Posterior cingulate gyrus (tissue), 11 donors: ENCODE measurements at regions not wholly inside any gene's neighbourhood (a gene's known extent, or its start where the extent isn't known, plus 50 kb on each side); places are given as distances from the start of the nearest gene placed in this dataset.

ENCODE experiments used
- DNase-seq, 10 donors: peaks; one replicate each; pipeline versions ENCODE4 v3.0.0 to v3.0.0-alpha.2; 2020 to 2021; ENCODE audit warnings: mixed read lengths in 3 of 10
- intact Hi-C: fragments of 100-400 bp; cut with DNase I; formaldehyde crosslinking; loops from one replicate; pipeline ENCODE4 v1.15.1; 2023

- intact Hi-C loops = no loop called here
- no peak for DNase-seq
These were observed 159.6 kb downstream of the MFSD1 start for GRCh38 chr3:158961471-158961870.

GRCh38 chr3:158961911-158962310, 160.1 kb downstream of the MFSD1 start:
- intact Hi-C loops = no loop called here
- DNase-seq = no peak

- intact Hi-C loops = no loop called here
- DNase-seq = no peak
These were observed 168.2 kb downstream of the MFSD1 start for GRCh38 chr3:158970006-158970405.

- intact Hi-C loops = no loop called here
- DNase-seq = no peak
These were observed 173.1 kb downstream of the MFSD1 start for GRCh38 chr3:158974904-158975303.

- DNase-seq = peak in 1 of 10 donors; percentile 40
- intact Hi-C loops = no loop called here
These were observed 175.1 kb downstream of the MFSD1 start for GRCh38 chr3:158976966-158977365.

GRCh38 chr3:158977497-158977896, 175.6 kb downstream of the MFSD1 start:
- DNase-seq = no peak
- intact Hi-C loops = no loop called here

GRCh38 chr3:158983216-158984099, 181.6 kb downstream of the MFSD1 start:
- no peak for DNase-seq
- intact Hi-C loops = no loop called here

- peak in 1 of 10 donors; percentile 48 for DNase-seq
- intact Hi-C loops = no loop called here
These were observed 189.4 kb downstream of the MFSD1 start for GRCh38 chr3:158991146-158991705.

GRCh38 chr3:158992463-158992862, 190.6 kb downstream of the MFSD1 start:
- intact Hi-C loops = no loop called here
- no peak for DNase-seq

- no peak for DNase-seq
- intact Hi-C loops = no loop called here
These were observed 192.5 kb downstream of the MFSD1 start for GRCh38 chr3:158994386-158994785.

GRCh38 chr3:159001711-159002110, 199.9 kb downstream of the MFSD1 start:
- intact Hi-C loops = no loop called here
- no peak for DNase-seq

- no peak for DNase-seq
- intact Hi-C loops = no loop called here
These were observed 203.3 kb downstream of the MFSD1 start for GRCh38 chr3:159005137-159005536.

GRCh38 chr3:159007331-159007730, 205.5 kb downstream of the MFSD1 start:
- intact Hi-C loops = no loop called here
- DNase-seq = no peak

GRCh38 chr3:159008401-159008800, 206.5 kb downstream of the MFSD1 start:
- no peak for DNase-seq
- intact Hi-C loops = no loop called here

GRCh38 chr3:159018341-159018740, 216.5 kb downstream of the MFSD1 start:
- no peak for DNase-seq
- intact Hi-C loops = no loop called here

- intact Hi-C loops = no loop called here
- no peak for DNase-seq
These were observed 223.9 kb downstream of the MFSD1 start for GRCh38 chr3:159025733-159026132.

- intact Hi-C loops = no loop called here
These were observed 224.7 kb downstream of the MFSD1 start for GRCh38 chr3:159026510-159026909.

GRCh38 chr3:159028706-159029105, 226.9 kb downstream of the MFSD1 start:
- no peak for DNase-seq
- intact Hi-C loops = no loop called here

More at GRCh38 chr3:159026510-159026909, 224.7 kb downstream of the MFSD1 start:
- DNase-seq = no peak

GRCh38 chr3:159029306-159030026, 227.6 kb downstream of the MFSD1 start:
- intact Hi-C loops = no loop called here
- DNase-seq = no peak

- intact Hi-C loops = no loop called here
- no peak for DNase-seq
These were observed 228.3 kb downstream of the MFSD1 start for GRCh38 chr3:159030138-159030670.
